Osteocyte (in vitro differentiated cells): ENCODE measurements at regions not wholly inside any gene's neighbourhood (a gene's known extent, or its start where the extent isn't known, plus 50 kb on each side); places are given as distances from the start of the nearest gene placed in this dataset.

Experiments
- DNase-seq: peaks from one replicate; pipeline ENCODE4 v3.0.0; 2021; ENCODE audit warnings: mixed read lengths; ENCODE audit not compliant: unreplicated experiment; ENCODE audit errors: extremely low spot score
- H3K27ac Mint-ChIP-seq: one replicate; pipeline ENCODE4 v1.8.0; 2021; ENCODE audit warnings: mild to moderate bottlenecking, mixed read lengths; ENCODE audit not compliant: unreplicated experiment
- H3K27me3 Mint-ChIP-seq: one replicate; pipeline ENCODE4 v1.8.0; 2021; ENCODE audit warnings: mixed read lengths; ENCODE audit not compliant: unreplicated experiment
- H3K36me3 Mint-ChIP-seq: one replicate; pipeline ENCODE4 v1.8.0; 2021; ENCODE audit warnings: mixed read lengths; ENCODE audit not compliant: unreplicated experiment
- H3K4me1 Mint-ChIP-seq: one replicate; pipeline ENCODE4 v1.8.0; 2021; ENCODE audit warnings: mixed read lengths; ENCODE audit not compliant: unreplicated experiment
- H3K4me3 Mint-ChIP-seq: one replicate; pipeline ENCODE4 v1.8.0; 2021; ENCODE audit warnings: mild to moderate bottlenecking, moderate library complexity, mixed read lengths; ENCODE audit not compliant: unreplicated experiment
- H3K9me3 Mint-ChIP-seq: one replicate; pipeline ENCODE4 v1.8.0; 2021; ENCODE audit warnings: mixed read lengths; ENCODE audit not compliant: unreplicated experiment
- TF ChIP-seq, protein P1 (sequence below): fragments of 200-600 bp; sonication (generic); IDR thresholded peaks from 2 replicates; pipeline ENCODE4 v1.5.0; 2021; ENCODE audit warnings: antibody characterized with exemption, mild to moderate bottlenecking, moderate library complexity

DNA sequence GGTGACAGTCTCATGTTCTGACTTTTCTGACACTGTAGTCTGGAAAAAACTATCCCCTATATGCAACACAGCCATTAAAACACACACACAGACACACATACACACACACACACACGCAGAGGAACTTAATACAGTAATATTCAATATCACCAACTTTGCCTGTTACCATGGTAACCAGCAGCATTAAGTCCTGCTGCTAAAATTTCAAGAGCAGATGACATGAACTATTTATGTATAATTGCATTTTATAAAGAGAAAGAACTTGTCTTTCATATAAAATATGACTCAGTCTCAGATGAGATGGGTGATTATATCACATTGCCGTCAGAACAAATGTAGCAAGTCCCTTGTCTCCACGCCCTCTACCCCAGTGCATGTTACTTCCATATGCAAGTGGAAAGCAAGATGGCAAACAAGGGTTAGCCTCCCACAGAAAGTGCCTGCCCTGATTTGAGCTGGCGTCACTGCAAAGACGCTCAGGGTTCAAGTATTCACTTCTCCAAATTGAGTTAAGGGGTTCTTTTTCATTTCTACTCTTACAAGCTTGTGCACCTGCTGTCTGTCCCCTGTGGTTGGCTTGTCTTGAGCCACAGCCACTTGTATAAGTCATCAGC, 576.8 kb downstream of the UQCRFS1 start:
- Mint-ChIP-seq H3K36me3 (no peaks in the 10 kb centered on the region), H3K4me3 (no peak overlapping the region), H3K27ac (no peak overlapping the region), H3K9me3 (peaks cover 5% of the 10 kb centered on the region), H3K4me1 (no peaks in the 10 kb centered on the region), H3K27me3 (no peaks in the 10 kb centered on the region)
- DNase-seq = no peak
- TF ChIP-seq, protein P1, sequence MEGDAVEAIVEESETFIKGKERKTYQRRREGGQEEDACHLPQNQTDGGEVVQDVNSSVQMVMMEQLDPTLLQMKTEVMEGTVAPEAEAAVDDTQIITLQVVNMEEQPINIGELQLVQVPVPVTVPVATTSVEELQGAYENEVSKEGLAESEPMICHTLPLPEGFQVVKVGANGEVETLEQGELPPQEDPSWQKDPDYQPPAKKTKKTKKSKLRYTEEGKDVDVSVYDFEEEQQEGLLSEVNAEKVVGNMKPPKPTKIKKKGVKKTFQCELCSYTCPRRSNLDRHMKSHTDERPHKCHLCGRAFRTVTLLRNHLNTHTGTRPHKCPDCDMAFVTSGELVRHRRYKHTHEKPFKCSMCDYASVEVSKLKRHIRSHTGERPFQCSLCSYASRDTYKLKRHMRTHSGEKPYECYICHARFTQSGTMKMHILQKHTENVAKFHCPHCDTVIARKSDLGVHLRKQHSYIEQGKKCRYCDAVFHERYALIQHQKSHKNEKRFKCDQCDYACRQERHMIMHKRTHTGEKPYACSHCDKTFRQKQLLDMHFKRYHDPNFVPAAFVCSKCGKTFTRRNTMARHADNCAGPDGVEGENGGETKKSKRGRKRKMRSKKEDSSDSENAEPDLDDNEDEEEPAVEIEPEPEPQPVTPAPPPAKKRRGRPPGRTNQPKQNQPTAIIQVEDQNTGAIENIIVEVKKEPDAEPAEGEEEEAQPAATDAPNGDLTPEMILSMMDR = no peak

DNA sequence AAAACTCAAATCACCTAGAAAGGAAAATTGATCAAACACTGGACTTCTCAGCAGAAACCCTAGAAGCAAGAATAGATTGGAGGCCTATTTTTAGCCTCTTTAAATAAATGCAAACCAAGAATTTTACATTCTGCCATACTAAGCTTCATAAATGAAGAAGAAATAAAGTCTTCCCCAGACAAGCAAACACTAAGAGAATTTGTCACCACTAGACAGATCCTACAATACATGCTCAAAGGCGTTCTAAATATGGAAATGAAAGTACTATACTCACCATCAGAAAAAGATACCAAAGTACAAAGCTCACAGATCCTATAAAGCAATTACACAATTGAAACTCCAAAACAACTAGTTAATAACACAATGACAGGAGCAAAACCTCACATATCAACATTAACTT, 578.1 kb downstream of the UQCRFS1 start:
- Mint-ChIP-seq H3K4me3 (no peak overlapping the region), H3K9me3 (peaks cover 5% of the 10 kb centered on the region), H3K4me1 (no peaks in the 10 kb centered on the region), H3K27me3 (no peaks in the 10 kb centered on the region), H3K27ac (no peak overlapping the region), H3K36me3 (no peaks in the 10 kb centered on the region)
- TF ChIP-seq, protein P1 = no peak
- no peak for DNase-seq

DNA sequence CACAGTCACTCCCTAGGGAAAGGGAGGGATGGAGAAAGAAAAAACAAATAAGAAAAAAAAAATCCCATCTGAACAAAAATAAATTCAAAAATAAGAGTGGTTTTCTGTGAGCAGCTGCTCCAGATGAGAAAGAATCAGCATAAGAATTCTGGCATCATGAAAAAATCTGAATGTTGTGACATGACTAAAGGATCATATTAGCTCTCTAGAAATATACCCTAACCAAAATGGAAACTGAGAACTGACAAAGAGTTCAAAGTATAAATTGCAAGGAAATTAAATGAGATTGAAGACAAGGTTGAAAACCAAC, 579.0 kb downstream of the UQCRFS1 start:
- Mint-ChIP-seq H3K36me3 (no peaks in the 10 kb centered on the region), H3K27me3 (no peaks in the 10 kb centered on the region), H3K27ac (no peak overlapping the region), H3K4me1 (no peaks in the 10 kb centered on the region), H3K9me3 (peaks cover 5% of the 10 kb centered on the region), H3K4me3 (no peak overlapping the region)
- TF ChIP-seq, protein P1 = no peak
- DNase-seq = no peak

DNA sequence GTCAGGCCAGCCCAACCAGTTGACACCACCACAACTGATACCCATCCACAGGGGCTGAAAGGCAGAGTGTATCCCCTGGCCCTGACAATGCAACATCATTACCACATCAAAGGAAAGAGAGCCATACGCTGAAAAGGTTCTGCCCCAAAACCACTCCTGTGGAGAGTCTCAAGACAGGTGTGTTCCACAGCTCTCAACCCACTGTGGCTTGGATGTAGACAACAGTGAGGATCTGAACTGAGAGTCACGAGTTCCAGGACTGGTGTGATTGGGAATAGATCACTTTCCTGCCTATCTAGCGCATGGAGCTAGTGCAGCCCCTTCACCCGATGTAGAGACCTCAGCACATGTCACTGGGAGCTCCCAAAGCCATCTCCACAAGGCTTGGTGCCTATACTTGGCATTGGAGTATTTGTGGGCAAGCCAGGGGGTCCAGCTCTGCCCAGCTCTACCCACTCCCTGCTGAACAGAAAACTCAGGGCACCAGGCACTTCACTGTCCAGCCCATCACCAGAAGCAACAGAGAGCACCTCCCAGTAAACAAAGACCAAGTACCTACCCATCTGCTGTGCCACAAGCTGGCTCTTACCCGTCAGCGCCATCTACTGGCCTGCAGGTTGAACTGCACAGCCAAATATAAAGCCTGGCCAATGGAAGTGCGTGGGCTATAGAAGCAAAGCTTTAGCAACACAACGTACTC, 579.5 kb downstream of the UQCRFS1 start:
- no peak overlapping the region for H3K4me3 Mint-ChIP-seq
- peaks cover 6% of the 10 kb centered on the region for H3K9me3 Mint-ChIP-seq
- TF ChIP-seq, protein P1 = peak; percentile 58
- H3K27ac Mint-ChIP-seq = no peak overlapping the region
- H3K4me1 Mint-ChIP-seq = no peaks in the 10 kb centered on the region
- no peak for DNase-seq
- no peaks in the 10 kb centered on the region for H3K27me3 Mint-ChIP-seq
- no peaks in the 10 kb centered on the region for H3K36me3 Mint-ChIP-seq

DNA sequence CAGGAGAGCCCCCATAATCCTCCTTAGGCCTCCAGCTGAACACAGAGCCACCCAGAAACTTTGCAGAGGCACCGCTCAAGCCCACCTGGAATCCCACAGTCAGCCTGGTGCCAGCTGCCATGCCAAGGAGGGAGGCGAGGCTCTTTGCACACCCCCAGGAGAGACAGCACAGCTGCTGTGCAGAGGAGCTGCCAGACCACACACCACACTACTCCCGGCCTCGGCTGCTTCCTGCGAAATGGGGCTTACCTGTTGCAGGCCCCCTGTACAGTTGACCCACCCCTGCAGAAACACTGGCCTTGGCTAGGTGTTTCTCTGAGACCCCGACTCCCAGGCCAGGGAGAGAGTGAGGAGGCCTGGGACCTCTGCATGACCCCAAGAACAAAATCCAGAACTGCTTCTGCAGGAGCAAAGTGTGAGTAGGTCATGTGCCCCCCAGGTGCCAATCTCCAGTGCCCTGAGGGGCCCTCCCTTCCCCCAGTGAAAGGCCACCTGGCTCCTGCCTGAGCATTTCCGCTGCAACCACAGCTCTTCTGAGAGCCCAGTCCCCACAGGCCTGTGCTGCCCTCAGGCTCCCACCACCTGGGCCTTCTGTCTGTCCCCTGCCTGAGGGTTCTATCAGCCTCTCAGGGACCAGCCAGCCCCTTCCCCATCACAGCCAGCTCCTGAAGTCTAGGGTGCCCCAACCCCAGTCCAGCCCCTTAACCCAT, 580.4 kb downstream of the UQCRFS1 start:
- DNase-seq = no peak
- Mint-ChIP-seq H3K4me1 (no peaks in the 10 kb centered on the region), H3K4me3 (no peak overlapping the region), H3K27ac (no peak overlapping the region), H3K27me3 (no peaks in the 10 kb centered on the region), H3K9me3 (peaks cover 15% of the 10 kb centered on the region), H3K36me3 (no peaks in the 10 kb centered on the region)
- TF ChIP-seq, protein P1 = no peak
